ENCODE measurements at regions not wholly inside any gene's neighbourhood (a gene's known extent, or its start where the extent isn't known, plus 50 kb on each side); places are given as distances from the start of the nearest gene placed in this dataset.
A peak's percentile ranks its signal among the peaks of the same experiment; 100 is the strongest.

- intact Hi-C loops (cut with DNase I): no loop called here
- 60 to 77% methylated on average over 2 of the region's 2 CpGs for WGBS, 2 donors
- FAIRE-seq (no peak), DNase-seq (no peak), ATAC-seq (no peak)
- no peak for TF ChIP-seq CTCF (IDR thresholded peaks at IDR 0.05)
- Histone ChIP-seq H3K27ac (no peak overlapping the region), H3K4me3 (no peak overlapping the region), H3K27me3 (no peaks in the 10 kb centered on the region), H3K36me3 (no peaks in the 10 kb centered on the region), H3K4me1 (no peaks in the 10 kb centered on the region), H3K9me3 (no peaks in the 10 kb centered on the region)
Observed at GRCh38 chr7:88429382-88429781, 122.7 kb upstream of the STEAP4 start.

DNA sequence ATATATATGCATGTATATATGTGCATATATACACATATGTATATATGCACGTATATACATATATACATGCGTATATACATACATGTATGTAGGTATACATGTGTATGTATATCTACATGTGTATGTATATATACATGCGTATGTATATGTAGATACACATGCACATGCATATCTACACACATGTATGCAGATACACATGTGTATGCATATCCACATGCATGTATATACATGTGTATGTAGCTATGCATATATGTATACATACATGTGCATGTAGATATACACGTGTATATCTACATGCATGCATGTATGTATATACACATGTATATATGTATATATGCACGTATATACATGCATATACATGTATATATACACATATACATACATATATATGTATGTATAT, 95.8 kb upstream of the STEAP4 start:
- Histone ChIP-seq H3K27me3 (no peaks in the 10 kb centered on the region), H3K9me3 (no peaks in the 10 kb centered on the region), H3K27ac (no peak overlapping the region), H3K4me1 (no peaks in the 10 kb centered on the region), H3K36me3 (no peaks in the 10 kb centered on the region), H3K4me3 (no peak overlapping the region)
- 80 to 89% methylated on average over 5 of the region's 5 CpGs for WGBS, 2 donors
- no peak for ATAC-seq
- no peak for FAIRE-seq
- no peak for DNase-seq
- TF ChIP-seq CTCF (IDR thresholded peaks at IDR 0.05): no peak
- intact Hi-C loops (cut with DNase I): no loop called here

GRCh38 chr7:88401009-88401623, 94.4 kb upstream of the STEAP4 start:
- intact Hi-C loops (cut with DNase I): no loop called here
- Histone ChIP-seq H3K4me1 (no peaks in the 10 kb centered on the region), H3K9me3 (no peaks in the 10 kb centered on the region), H3K4me3 (no peak overlapping the region), H3K27ac (no peak overlapping the region), H3K27me3 (no peaks in the 10 kb centered on the region), H3K36me3 (no peaks in the 10 kb centered on the region)
- no peak for FAIRE-seq
- DNase-seq: no peak
- WGBS, 2 donors: 56 to 61% methylated on average over 4 of the region's 4 CpGs
- ATAC-seq: peak in 2 of 4 donors; percentile 36 to 45
- peak in 3 of 4 donors; percentile 14 to 40 (median 15) for TF ChIP-seq CTCF (IDR thresholded peaks at IDR 0.05)

GRCh38 chr7:88399696-88400240, 93.1 kb upstream of the STEAP4 start:
- FAIRE-seq (no peak), DNase-seq (no peak), ATAC-seq (no peak)
- WGBS, 2 donors: 88 to 89% methylated on average over 5 of the region's 5 CpGs
- TF ChIP-seq CTCF (IDR thresholded peaks at IDR 0.05): no peak
- Histone ChIP-seq H3K4me1 (no peaks in the 10 kb centered on the region), H3K4me3 (no peak overlapping the region), H3K27me3 (no peaks in the 10 kb centered on the region), H3K27ac (no peak overlapping the region), H3K9me3 (no peaks in the 10 kb centered on the region), H3K36me3 (no peaks in the 10 kb centered on the region)
- intact Hi-C loops (cut with DNase I): no loop called here

DNA sequence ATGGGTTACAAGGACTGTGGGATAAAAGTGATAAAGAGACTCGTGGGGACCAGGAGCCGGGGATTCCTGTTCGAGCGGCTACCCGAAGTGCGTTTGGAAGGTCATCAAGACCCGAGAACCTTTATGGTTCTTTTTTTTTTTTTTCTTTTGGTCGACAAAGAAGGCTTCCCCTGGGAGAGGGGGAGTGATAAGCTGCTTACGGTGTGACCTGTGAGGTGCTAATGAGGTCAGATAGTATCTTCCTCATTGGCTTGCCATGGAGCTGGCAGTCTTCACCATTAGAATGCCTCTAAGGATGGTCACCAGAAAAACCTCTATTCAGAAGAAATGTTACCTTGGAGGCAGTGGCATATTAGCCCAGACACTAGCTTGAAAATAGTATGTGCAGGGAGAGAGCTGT, 92.3 kb upstream of the STEAP4 start:
- no peak for FAIRE-seq
- H3K4me3 ChIP-seq: no peak overlapping the region
- DNase-seq: no peak
- H3K27me3 ChIP-seq: no peaks in the 10 kb centered on the region
- WGBS, 2 donors: 71 to 74% methylated on average over 9 of the region's 9 CpGs
- intact Hi-C loops (cut with DNase I): no loop called here
- no peaks in the 10 kb centered on the region for H3K36me3 ChIP-seq
- TF ChIP-seq CTCF (IDR thresholded peaks at IDR 0.05): no peak
- H3K4me1 ChIP-seq: no peaks in the 10 kb centered on the region
- no peak overlapping the region for H3K27ac ChIP-seq
- ATAC-seq: no peak
- no peaks in the 10 kb centered on the region for H3K9me3 ChIP-seq
